ENCODE measurements at regions not wholly inside any gene's neighbourhood (a gene's known extent, or its start where the extent isn't known, plus 50 kb on each side); places are given as distances from the start of the nearest gene placed in this dataset.

DNA sequence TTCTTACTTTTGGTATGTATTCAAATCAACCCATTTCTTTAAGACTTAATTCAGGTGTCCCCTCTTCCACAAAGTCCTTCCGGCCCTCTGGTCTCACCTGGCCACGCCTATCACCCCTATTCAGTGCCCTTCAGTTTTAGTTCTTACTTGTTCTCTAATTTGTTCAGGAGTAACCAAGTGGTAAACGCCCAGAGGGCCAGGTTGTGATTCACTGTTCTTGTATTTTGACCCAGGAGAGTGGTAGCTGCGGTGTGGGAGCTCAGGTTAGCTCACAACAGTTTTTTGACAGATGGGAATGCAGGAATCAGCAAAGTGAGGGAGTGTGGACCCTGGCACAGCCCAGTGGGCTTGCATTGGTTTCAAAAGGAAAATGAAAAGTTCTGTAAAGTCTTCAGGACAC lies 81.7 kb upstream of the RIPOR2 start:
- DNase-seq (ENCODE audit: low read depth in 1 of 2, low spot score in 2 of 2) (no peak), FAIRE-seq (no peak)
- H3K9me3 ChIP-seq (ENCODE audit: insufficient read depth in 2 of 2, low read depth in 1 of 2, low read length in 1 of 2) = no peaks in the 10 kb centered on the region
- H3K4me1 ChIP-seq (replicated peaks in 1 of 4; ENCODE audit: control insufficient read depth in 3 of 4, insufficient read depth in 4 of 4, low read length in 3 of 4) = peaks cover 0 to 10% (median 0%) of the 10 kb centered on the region in 4 experiments; a peak in 4 of 7 replicates
- H3K79me1 ChIP-seq (ENCODE audit: low read depth, low read length) = no peaks in the 10 kb centered on the region
- H2AFZ ChIP-seq (ENCODE audit: low read length) = 0 out of 2 replicates have a peak overlapping the region, but pooled peaks have one; percentile 68
- 0 out of 2 replicates have a peak overlapping the region, but pooled peaks have one; percentile 2 for H2BK12ac ChIP-seq (ENCODE audit: low read depth, low read length)
- no peak overlapping the region for H3K4me2 ChIP-seq (ENCODE audit: insufficient read depth in 1 of 2, low read depth in 2 of 2, low read length in 2 of 2)
- ChIA-PET POLR2A (ENCODE audit: partially characterized antibody) (interaction anchor here (0.9 to 1.7 kb wide), 6 partner anchors 36 to 314 kb away, joined by 3 to 6 read pairs (median 4); no protein-coding TSS in a partner anchor), CTCF (ENCODE audit: partially characterized antibody) (interaction anchor here (0.6 to 3.3 kb wide), 68 partner anchors 9 to 496 kb away, joined by 3 to 61 read pairs (median 5); no protein-coding TSS in a partner anchor)
- H3K4ac ChIP-seq (replicated peaks; ENCODE audit: insufficient read length, low read depth, low read length) = no peak overlapping the region
- H4K91ac ChIP-seq (replicated peaks; ENCODE audit: insufficient read length, low read length) = no peak overlapping the region
- H2BK20ac ChIP-seq (ENCODE audit: low read length) = peak overlapping the region; percentile 38; the same call in 1 of the 2 replicates
- H4K8ac ChIP-seq (ENCODE audit: extremely low read depth, insufficient read depth, low read length) = no peak overlapping the region
- peak overlapping the region; percentile 16 for H4K5ac ChIP-seq (ENCODE audit: insufficient read length, low read depth, low read length)
- H4K20me1 ChIP-seq (replicated peaks in 1 of 2; ENCODE audit: control insufficient read depth in 1 of 2, insufficient read depth in 2 of 2, low read length in 2 of 2) = no peaks in the 10 kb centered on the region
- H3K79me2 ChIP-seq (ENCODE audit: control insufficient read depth in 1 of 2, insufficient read depth in 2 of 2, low read length in 2 of 2) = no peaks in the 10 kb centered on the region
- no peak overlapping the region for H2AK5ac ChIP-seq (ENCODE audit: low read depth, low read length)
- H2BK5ac ChIP-seq (ENCODE audit: low read depth, low read length) = no peak overlapping the region
- no peak overlapping the region for H3K23ac ChIP-seq (ENCODE audit: insufficient read length)
- H3K18ac ChIP-seq (ENCODE audit: extremely low read depth, low read length) = no peak overlapping the region
- H3K27ac ChIP-seq (ENCODE audit: low read depth, low read length) = no peak overlapping the region
- 0 out of 2 replicates have a peak overlapping the region, but pooled peaks have one; percentile 76 for H2BK15ac ChIP-seq (ENCODE audit: low read length)
- H3K23me2 ChIP-seq (ENCODE audit: low read depth, low read length) = no peaks in the 10 kb centered on the region
- 71% methylated on average over 4 of the region's 4 CpGs; no CpG with 5 or more reads in 1 of the 2 experiments for WGBS, 2 experiments (ENCODE audit: extremely low coverage in 1 of 2, insufficient coverage in 1 of 2, insufficient read length in 1 of 2, insufficient replicate concordance in 2 of 2, low coverage in 1 of 2, low lambda C conversion rate in 2 of 2, missing lambda C conversion rate in 1 of 2)
- no peak overlapping the region for H3K4me3 ChIP-seq (ENCODE audit: extremely low read depth in 1 of 4, insufficient read depth in 2 of 4, low read depth in 3 of 4, low read length in 4 of 4)
- no peaks in the 10 kb centered on the region for H3K27me3 ChIP-seq (replicated peaks in 1 of 4; ENCODE audit: control insufficient read depth in 3 of 4, extremely low read depth in 1 of 4, insufficient read depth in 3 of 4, low read length in 3 of 4)
- H2BK120ac ChIP-seq (replicated peaks; ENCODE audit: low read depth, low read length) = no peak overlapping the region
- no peak overlapping the region for H3K56ac ChIP-seq (replicated peaks; ENCODE audit: insufficient read length, low read depth, low read length)
- no peak overlapping the region for H3K9ac ChIP-seq (replicated peaks in 1 of 4; ENCODE audit: extremely low read depth in 1 of 4, low read depth in 3 of 4, low read length in 3 of 4)
- no peak for TF ChIP-seq SP1 (IDR thresholded peaks at IDR 0.05; ENCODE audit: low read depth, low read length)
- TF ChIP-seq GABPA (IDR thresholded peaks at IDR 0.05; ENCODE audit: borderline replicate concordance, insufficient read depth, low read length) = no peak
- TF ChIP-seq CBX8 (IDR thresholded peaks at IDR 0.05; ENCODE audit: borderline replicate concordance, low read depth, low read length) = no peak
- TF ChIP-seq TBP (IDR thresholded peaks at IDR 0.05; ENCODE audit: low read depth, low read length) = no peak
- TF ChIP-seq SIX5 (IDR thresholded peaks at IDR 0.05; ENCODE audit: low read depth, low read length) = no peak
- H3K36me3 ChIP-seq (ENCODE audit: control insufficient read depth in 2 of 4, insufficient read depth in 4 of 4, low read length in 3 of 4) = no peaks in the 10 kb centered on the region
- H3K14ac ChIP-seq (ENCODE audit: insufficient read length) = no peak overlapping the region

Data from H1 (cell line).